ENCODE measurements at regions not wholly inside any gene's neighbourhood (a gene's known extent, or its start where the extent isn't known, plus 50 kb on each side); places are given as distances from the start of the nearest gene placed in this dataset.

GRCh38 chr21:33157303-33157702 is 72.4 kb upstream of the IFNAR2 start:
- no peak for DNase-seq (ENCODE audit: low spot score in 2 of 2, unreplicated experiment in 2 of 2)
- H3K4me1 Mint-ChIP-seq = no peaks in the 10 kb centered on the region
- TF ChIP-seq, protein P1, sequence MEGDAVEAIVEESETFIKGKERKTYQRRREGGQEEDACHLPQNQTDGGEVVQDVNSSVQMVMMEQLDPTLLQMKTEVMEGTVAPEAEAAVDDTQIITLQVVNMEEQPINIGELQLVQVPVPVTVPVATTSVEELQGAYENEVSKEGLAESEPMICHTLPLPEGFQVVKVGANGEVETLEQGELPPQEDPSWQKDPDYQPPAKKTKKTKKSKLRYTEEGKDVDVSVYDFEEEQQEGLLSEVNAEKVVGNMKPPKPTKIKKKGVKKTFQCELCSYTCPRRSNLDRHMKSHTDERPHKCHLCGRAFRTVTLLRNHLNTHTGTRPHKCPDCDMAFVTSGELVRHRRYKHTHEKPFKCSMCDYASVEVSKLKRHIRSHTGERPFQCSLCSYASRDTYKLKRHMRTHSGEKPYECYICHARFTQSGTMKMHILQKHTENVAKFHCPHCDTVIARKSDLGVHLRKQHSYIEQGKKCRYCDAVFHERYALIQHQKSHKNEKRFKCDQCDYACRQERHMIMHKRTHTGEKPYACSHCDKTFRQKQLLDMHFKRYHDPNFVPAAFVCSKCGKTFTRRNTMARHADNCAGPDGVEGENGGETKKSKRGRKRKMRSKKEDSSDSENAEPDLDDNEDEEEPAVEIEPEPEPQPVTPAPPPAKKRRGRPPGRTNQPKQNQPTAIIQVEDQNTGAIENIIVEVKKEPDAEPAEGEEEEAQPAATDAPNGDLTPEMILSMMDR (IDR thresholded peaks at IDR 0.05; ENCODE audit: unreplicated experiment) = no peak
- no peaks in the 10 kb centered on the region for H3K36me3 Mint-ChIP-seq
- H3K4me3 Mint-ChIP-seq = no peak overlapping the region
- no peak overlapping the region for H3K27ac Mint-ChIP-seq
- H3K27me3 Mint-ChIP-seq (ENCODE audit: low read depth) = peaks cover 59% of the 10 kb centered on the region
- H3K9me3 Mint-ChIP-seq = no peaks in the 10 kb centered on the region

- H3K4me3 Mint-ChIP-seq = no peak overlapping the region
- peaks cover 59% of the 10 kb centered on the region for H3K27me3 Mint-ChIP-seq (ENCODE audit: low read depth)
- H3K36me3 Mint-ChIP-seq = no peaks in the 10 kb centered on the region
- TF ChIP-seq, protein P1 (IDR thresholded peaks at IDR 0.05; ENCODE audit: unreplicated experiment) = no peak
- H3K9me3 Mint-ChIP-seq = no peaks in the 10 kb centered on the region
- no peak overlapping the region for H3K27ac Mint-ChIP-seq
- no peaks in the 10 kb centered on the region for H3K4me1 Mint-ChIP-seq
- no peak for DNase-seq (ENCODE audit: low spot score in 2 of 2, unreplicated experiment in 2 of 2)
These were observed 71.1 kb upstream of the IFNAR2 start for GRCh38 chr21:33158654-33159053.

DNA sequence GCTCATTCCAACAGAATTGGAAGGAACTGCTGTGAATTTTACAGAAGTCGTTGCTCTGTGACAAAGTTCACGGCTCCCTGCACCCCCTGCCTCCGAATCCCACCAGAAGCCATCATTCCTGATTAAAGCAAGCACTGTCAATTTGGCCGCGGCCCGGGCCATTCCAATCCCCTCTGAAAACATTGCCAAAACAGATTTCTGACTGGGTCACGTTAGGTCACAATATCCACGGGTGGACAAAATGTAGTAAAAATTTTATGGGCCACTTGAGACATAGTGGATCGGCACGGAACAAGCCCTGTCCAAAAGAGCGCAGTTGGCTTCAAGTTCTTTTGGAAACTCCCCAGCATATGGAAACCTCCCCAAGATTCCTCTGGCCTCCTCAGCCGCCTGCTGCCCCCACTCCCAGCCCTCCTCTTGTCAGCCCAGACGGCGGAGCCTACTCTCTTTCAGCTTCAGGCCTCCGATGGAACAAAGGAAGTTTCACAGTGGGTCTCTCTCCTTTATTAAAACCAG is 67.2 kb upstream of the IFNAR2 start:
- Mint-ChIP-seq H3K27ac (no peak overlapping the region), H3K4me1 (no peaks in the 10 kb centered on the region), H3K36me3 (no peaks in the 10 kb centered on the region), H3K4me3 (no peak overlapping the region), H3K27me3 (ENCODE audit: low read depth) (peaks cover 66% of the 10 kb centered on the region), H3K9me3 (no peaks in the 10 kb centered on the region)
- TF ChIP-seq, protein P1 (IDR thresholded peaks at IDR 0.05; ENCODE audit: unreplicated experiment) = no peak
- DNase-seq (ENCODE audit: low spot score in 2 of 2, unreplicated experiment in 2 of 2) = no peak

DNA sequence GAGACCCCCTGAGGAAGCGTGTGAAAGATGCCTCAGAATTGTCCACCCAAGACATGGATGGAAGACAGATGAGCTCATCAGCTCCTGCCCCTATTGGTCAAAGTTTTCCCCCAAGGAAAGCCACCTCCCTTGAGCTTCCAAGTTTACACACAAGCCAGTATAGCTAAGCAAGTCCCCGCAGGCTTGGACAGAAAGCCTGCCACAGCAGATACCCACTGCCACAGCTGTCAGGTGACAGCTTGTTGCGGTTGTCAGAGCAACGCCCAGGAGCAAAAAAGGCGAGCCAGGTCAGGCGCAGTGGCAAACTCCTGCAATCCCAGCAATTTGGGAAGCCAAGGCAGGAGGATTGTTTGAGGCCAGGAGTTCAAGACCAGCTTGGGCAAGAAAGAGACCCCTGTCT is 60.9 kb upstream of the IFNAR2 start:
- Mint-ChIP-seq H3K27me3 (ENCODE audit: low read depth) (peaks cover 67% of the 10 kb centered on the region), H3K36me3 (no peaks in the 10 kb centered on the region), H3K4me3 (no peak overlapping the region), H3K27ac (no peak overlapping the region), H3K4me1 (no peaks in the 10 kb centered on the region), H3K9me3 (peaks cover 6% of the 10 kb centered on the region)
- DNase-seq (ENCODE audit: low spot score in 2 of 2, unreplicated experiment in 2 of 2) = no peak
- TF ChIP-seq, protein P1 (IDR thresholded peaks at IDR 0.05; ENCODE audit: unreplicated experiment) = no peak

DNA sequence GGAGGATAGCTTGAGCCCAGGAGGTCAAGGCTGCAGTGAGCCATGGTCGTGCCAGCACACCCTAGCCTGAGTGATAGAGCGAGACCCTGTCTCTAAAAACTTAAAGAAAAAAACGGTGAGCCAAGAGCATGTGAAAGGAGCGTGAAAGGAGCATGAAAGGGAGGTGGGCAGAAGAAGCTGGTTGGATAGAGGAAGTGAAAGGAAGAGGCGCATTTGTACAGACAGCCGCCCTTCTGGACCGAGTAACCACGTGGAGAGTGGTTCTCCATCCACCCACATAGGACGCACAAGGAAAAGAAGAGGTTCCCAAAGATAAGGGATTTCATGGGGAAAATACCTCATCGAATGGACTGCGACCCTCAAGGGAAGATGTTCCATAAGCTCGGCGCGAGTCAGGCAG is 60.4 kb upstream of the IFNAR2 start:
- Mint-ChIP-seq H3K4me1 (no peaks in the 10 kb centered on the region), H3K27me3 (ENCODE audit: low read depth) (peaks cover 68% of the 10 kb centered on the region), H3K27ac (no peak overlapping the region), H3K4me3 (no peak overlapping the region), H3K9me3 (peaks cover 6% of the 10 kb centered on the region), H3K36me3 (no peaks in the 10 kb centered on the region)
- no peak for DNase-seq (ENCODE audit: low spot score in 2 of 2, unreplicated experiment in 2 of 2)
- TF ChIP-seq, protein P1 (IDR thresholded peaks at IDR 0.05; ENCODE audit: unreplicated experiment) = no peak

- Mint-ChIP-seq H3K4me3 (no peak overlapping the region), H3K36me3 (no peaks in the 10 kb centered on the region), H3K9me3 (peaks cover 6% of the 10 kb centered on the region), H3K27ac (no peak overlapping the region), H3K27me3 (ENCODE audit: low read depth) (peaks cover 69% of the 10 kb centered on the region), H3K4me1 (no peaks in the 10 kb centered on the region)
- TF ChIP-seq, protein P1 (IDR thresholded peaks at IDR 0.05; ENCODE audit: unreplicated experiment) = no peak
- DNase-seq (ENCODE audit: low spot score in 2 of 2, unreplicated experiment in 2 of 2) = no peak
These were observed 58.0 kb upstream of the IFNAR2 start for GRCh38 chr21:33171616-33172169.
